HEK293T (cell line): ENCODE measurements at regions not wholly inside any gene's neighbourhood (a gene's known extent, or its start where the extent isn't known, plus 50 kb on each side); places are given as distances from the start of the nearest gene placed in this dataset.

Experiments used
- CTCF ChIA-PET: fragments of 350-600 bp; formaldehyde crosslinking; extraction: SDS; loops from one replicate; lab custom pipeline; 2021; ENCODE audit warnings: antibody characterized with exemption, inconsistent platforms; lab: Yijun Ruan, JAX
- POLR2A ChIA-PET: fragments of 350-600 bp; formaldehyde crosslinking; extraction: SDS; loops from one replicate; lab custom pipeline; 2020; ENCODE audit warnings: antibody characterized with exemption, inconsistent platforms; lab: Yijun Ruan, JAX
- DNase-seq: peaks from one replicate; pipeline ENCODE4 v3.0.0; 2012; ENCODE audit warnings: mixed read lengths; ENCODE audit errors: extremely low spot score
- ARNT ChIP-seq: fragments of 450-650 bp; IDR thresholded peaks from 2 replicates; pipeline ENCODE4 v1.6.1; 2017; ENCODE audit warnings: mild to moderate bottlenecking
- BHLHE40 ChIP-seq: fragments of 450-650 bp; IDR thresholded peaks from 2 replicates; pipeline ENCODE4 v1.6.1; 2016; ENCODE audit warnings: mild to moderate bottlenecking, moderate library complexity, borderline replicate concordance
- CTBP1 ChIP-seq: fragments of 450-650 bp; IDR thresholded peaks from 2 replicates; pipeline ENCODE4 v1.6.1; 2016; ENCODE audit warnings: borderline replicate concordance
- ELF4 ChIP-seq: fragments of 450-650 bp; IDR thresholded peaks from 2 replicates; pipeline ENCODE4 v1.6.1; 2017; ENCODE audit warnings: antibody characterized with exemption
- FOXA1 ChIP-seq: fragments of 450-650 bp; IDR thresholded peaks from 2 replicates; pipeline ENCODE4 v1.6.1; 2016; ENCODE audit warnings: mild to moderate bottlenecking
- FOXK2 ChIP-seq: fragments of 450-650 bp; IDR thresholded peaks from 2 replicates; pipeline ENCODE4 v1.6.1; 2016; ENCODE audit warnings: mild to moderate bottlenecking
- FOXM1 ChIP-seq: fragments of 450-650 bp; IDR thresholded peaks from 2 replicates; pipeline ENCODE4 v1.6.1; 2017; ENCODE audit warnings: mild to moderate bottlenecking, borderline replicate concordance
- HDGF ChIP-seq: fragments of 450-650 bp; IDR thresholded peaks from 2 replicates; pipeline ENCODE4 v1.6.1; 2017; ENCODE audit warnings: antibody characterized with exemption, borderline replicate concordance
- L3MBTL2 ChIP-seq: fragments of 450-650 bp; conservative IDR thresholded peaks from 2 replicates; pipeline ENCODE4 v1.6.1; 2016; ENCODE audit warnings: mild to moderate bottlenecking
- LEF1 ChIP-seq: fragments of 450-650 bp; IDR thresholded peaks from 2 replicates; pipeline ENCODE4 v1.6.1; 2017; ENCODE audit warnings: mild to moderate bottlenecking, borderline replicate concordance
- NFRKB ChIP-seq: fragments of 450-650 bp; IDR thresholded peaks from 2 replicates; pipeline ENCODE4 v1.6.1; 2016; ENCODE audit warnings: mild to moderate bottlenecking, moderate library complexity
- SP1 ChIP-seq: fragments of 450-650 bp; IDR thresholded peaks from 2 replicates; pipeline ENCODE4 v1.6.1; 2017
- SUZ12 ChIP-seq: fragments of 450-650 bp; IDR thresholded peaks from 2 replicates; pipeline ENCODE4 v1.6.1; 2016; ENCODE audit warnings: mild to moderate bottlenecking
- TARDBP ChIP-seq: fragments of 450-650 bp; IDR thresholded peaks from 2 replicates; pipeline ENCODE4 v1.6.1; 2016
- ZNF384 ChIP-seq: fragments of 450-650 bp; IDR thresholded peaks from 2 replicates; pipeline ENCODE4 v1.6.1; 2016
- TF ChIP-seq, protein P1 (sequence below): fragments of 450-650 bp; IDR thresholded peaks from 2 replicates; pipeline ENCODE4 v1.6.1; 2016

DNA sequence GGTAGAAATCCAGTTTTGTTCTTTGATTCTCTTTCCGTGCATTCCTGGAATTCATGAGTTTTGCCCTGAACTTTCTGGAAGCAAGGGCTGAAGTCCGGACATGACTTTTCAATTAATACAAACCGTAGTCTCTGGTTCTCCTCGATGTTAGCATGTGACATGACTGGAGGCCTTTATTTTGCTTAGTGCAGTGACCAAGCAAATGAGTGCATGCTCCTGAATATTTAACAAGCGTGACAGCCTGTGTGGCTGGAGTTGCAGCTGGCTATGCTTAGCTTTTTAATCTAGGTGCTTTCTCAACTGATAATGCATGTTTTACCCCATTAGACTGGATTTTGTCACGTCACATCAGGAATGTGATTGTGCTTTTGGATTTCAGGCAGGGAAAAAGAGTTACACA lies 302.1 kb downstream of the MAP2K6 start:
- no peak for TF ChIP-seq TARDBP
- no peak for TF ChIP-seq SP1
- no peak for TF ChIP-seq CTBP1
- TF ChIP-seq L3MBTL2 = no peak
- no peak for TF ChIP-seq FOXM1
- TF ChIP-seq FOXA1 = no peak
- TF ChIP-seq ELF4 = no peak
- TF ChIP-seq BHLHE40 = no peak
- DNase-seq = no peak
- CTCF ChIA-PET = no interaction called here
- POLR2A ChIA-PET = no interaction called here

DNA sequence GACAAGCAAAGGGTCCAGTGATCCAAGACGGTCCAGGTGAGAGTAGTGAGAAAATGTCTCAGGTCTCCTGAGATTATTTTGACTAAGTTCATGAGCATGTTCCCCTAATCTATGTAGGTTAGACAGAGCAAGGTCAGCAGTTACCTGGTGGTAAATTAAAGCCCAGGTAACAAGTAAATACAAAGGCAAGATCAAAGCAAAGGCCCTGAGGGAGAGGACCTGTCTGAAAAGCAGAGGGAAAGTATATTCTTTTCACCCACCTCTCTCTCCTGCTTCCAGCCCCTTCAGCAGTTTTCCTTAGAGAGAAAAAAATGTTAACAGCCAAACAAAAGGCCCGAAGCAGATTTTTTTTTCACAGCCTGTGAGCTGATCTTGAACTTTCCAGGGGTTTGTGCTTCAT lies 302.7 kb downstream of the MAP2K6 start:
- DNase-seq = no peak
- no peak for TF ChIP-seq HDGF
- TF ChIP-seq ARNT = no peak
- TF ChIP-seq CTBP1 = no peak
- no peak for TF ChIP-seq NFRKB
- TF ChIP-seq FOXK2 = no peak
- TF ChIP-seq LEF1 = no peak
- TF ChIP-seq, protein P1, sequence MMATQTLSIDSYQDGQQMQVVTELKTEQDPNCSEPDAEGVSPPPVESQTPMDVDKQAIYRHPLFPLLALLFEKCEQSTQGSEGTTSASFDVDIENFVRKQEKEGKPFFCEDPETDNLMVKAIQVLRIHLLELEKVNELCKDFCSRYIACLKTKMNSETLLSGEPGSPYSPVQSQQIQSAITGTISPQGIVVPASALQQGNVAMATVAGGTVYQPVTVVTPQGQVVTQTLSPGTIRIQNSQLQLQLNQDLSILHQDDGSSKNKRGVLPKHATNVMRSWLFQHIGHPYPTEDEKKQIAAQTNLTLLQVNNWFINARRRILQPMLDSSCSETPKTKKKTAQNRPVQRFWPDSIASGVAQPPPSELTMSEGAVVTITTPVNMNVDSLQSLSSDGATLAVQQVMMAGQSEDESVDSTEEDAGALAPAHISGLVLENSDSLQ = no peak
- TF ChIP-seq BHLHE40 = no peak
- TF ChIP-seq ZNF384 = no peak
- no peak for TF ChIP-seq ELF4
- TF ChIP-seq FOXM1 = no peak
- no peak for TF ChIP-seq FOXA1
- TF ChIP-seq TARDBP = no peak
- TF ChIP-seq SUZ12 = no peak
- no peak for TF ChIP-seq SP1
- TF ChIP-seq L3MBTL2 = no peak
- ChIA-PET CTCF (no interaction called here), POLR2A (no interaction called here)

DNA sequence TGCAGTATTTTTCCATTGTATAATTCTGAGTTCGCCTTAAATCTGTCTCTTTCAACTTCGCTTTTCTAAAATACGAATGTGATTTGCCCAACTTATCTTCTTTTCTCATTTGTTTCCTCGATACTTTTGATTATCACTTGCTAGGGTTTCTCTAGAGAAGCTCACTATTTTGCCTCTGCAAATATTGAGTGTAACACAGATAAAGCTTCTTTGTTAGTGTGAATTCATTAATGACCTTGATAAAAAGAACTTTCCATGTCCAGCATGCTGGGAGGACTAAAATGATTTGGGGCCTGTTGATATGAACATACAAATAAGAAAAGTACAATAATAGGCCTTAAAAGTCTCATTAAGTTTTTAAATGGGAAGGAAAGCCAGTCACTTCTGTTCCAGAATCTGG lies 303.3 kb downstream of the MAP2K6 start:
- CTCF ChIA-PET = no interaction called here
- no peak for DNase-seq
- POLR2A ChIA-PET = no interaction called here
- no peak for TF ChIP-seq LEF1
- TF ChIP-seq TARDBP = no peak
- no peak for TF ChIP-seq SUZ12

DNA sequence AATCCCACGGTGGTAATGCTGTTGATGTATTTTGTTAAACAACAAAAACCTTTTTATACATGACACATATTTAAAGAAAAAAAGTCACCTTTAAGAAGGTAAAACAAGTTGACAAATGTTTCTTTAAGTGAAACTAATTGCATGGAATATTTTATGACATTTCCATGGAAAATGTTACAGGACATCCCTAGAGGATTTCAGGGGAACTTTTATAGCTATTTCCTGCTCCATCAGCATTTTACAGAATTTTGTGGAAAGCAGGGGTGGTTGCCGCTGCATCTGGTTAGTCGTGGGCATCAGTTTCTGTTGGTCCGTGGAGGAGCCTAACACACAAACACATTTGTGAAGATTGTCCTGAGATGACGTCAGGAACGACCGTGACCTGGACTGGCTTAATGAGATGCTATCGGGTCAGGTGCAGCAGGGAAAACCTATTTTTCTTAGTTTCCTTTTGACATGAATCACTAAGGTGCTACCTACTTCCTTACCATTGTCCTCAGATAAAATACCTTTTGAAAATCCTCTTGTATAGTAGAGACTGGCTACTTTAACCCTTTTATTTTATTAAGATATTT lies 305.1 kb downstream of the MAP2K6 start:
- TF ChIP-seq TARDBP = no peak
- TF ChIP-seq CTBP1 = no peak
- TF ChIP-seq, protein P1 = no peak
- no peak for TF ChIP-seq FOXA1
- no peak for TF ChIP-seq FOXK2
- no peak for TF ChIP-seq HDGF
- no peak for TF ChIP-seq ZNF384
- no peak for TF ChIP-seq NFRKB
- no peak for TF ChIP-seq FOXM1
- no peak for TF ChIP-seq ARNT
- no peak for TF ChIP-seq SP1
- no peak for TF ChIP-seq SUZ12
- TF ChIP-seq L3MBTL2 = no peak
- POLR2A ChIA-PET = no interaction called here
- CTCF ChIA-PET = no interaction called here
- DNase-seq = no peak

DNA sequence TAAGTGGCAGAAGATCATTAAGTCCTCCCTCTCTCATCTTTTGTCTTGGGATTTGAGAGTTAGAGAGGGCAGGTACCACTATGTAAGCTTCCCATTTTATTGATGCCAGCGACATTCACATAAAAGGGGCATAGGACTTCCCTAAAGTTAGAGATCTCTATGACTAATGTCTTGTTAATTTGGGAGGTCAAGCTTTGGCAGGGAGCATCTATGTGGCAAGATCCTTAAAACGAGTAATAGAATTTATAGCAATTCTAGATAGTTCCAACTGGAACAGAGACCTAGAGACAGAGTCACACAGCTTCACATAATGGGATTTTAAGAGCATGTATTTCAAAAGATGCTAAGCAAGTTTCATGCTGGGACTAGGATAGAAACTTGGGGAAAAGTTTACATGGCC lies 308.0 kb downstream of the MAP2K6 start:
- POLR2A ChIA-PET = no interaction called here
- DNase-seq = no peak
- CTCF ChIA-PET = interaction anchor here (0.6 kb wide), 1 partner anchor 388 kb away, joined by 3 read pairs; no protein-coding TSS in a partner anchor
- TF ChIP-seq FOXK2 (no peak), BHLHE40 (no peak), L3MBTL2 (no peak), HDGF (no peak), FOXA1 (no peak), FOXM1 (no peak)

DNA sequence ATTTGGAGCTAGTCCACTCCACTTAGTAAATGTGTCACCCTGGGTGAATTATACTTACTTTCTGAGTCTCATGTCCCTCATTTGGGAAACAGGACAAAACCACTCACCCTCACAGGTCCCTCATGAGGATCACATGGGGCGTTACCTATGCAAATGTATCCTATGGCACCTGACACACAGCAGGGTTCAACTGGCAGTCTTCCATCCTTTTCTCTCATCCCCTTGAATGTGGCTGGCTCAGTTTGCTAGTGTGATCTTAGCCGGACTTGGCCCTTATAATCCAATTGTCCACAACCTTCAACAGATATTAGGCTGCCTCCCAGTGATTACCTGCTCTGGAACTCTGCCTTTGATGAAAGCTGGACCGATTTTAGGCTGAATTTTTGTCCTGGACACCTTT lies 308.8 kb downstream of the MAP2K6 start:
- POLR2A ChIA-PET = no interaction called here

DNA sequence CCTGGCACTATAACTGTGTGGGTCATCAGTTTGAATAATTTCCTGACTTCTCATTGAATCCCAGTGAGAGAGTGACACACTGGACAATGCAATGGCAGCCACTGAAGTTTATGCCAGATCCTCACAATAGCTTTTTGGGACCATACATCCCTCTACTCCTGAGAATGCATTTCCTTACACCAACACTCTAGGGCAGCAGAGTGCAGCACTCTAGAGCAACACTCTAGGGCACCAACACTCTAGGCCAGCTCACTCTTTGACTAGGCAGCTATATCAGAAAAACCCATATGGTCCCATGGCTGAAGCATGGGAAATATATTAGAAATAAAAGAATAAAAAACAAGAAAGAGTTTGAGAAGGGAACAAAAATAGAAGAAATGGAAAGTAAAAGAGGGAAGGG lies 309.2 kb downstream of the MAP2K6 start:
- ChIA-PET POLR2A (no interaction called here), CTCF (interaction anchor here (0.6 kb wide), 1 partner anchor 856 kb away, joined by 3 read pairs; no protein-coding TSS in a partner anchor)
- TF ChIP-seq LEF1 (no peak), FOXA1 (no peak), L3MBTL2 (no peak), FOXK2 (no peak), ARNT (no peak), SP1 (no peak), SUZ12 (no peak), ELF4 (no peak), TARDBP (no peak), CTBP1 (no peak), NFRKB (no peak), HDGF (no peak), ZNF384 (no peak)
- TF ChIP-seq, protein P1 = no peak
- no peak for DNase-seq

More for the DNA sequence above, 308.8 kb downstream of the MAP2K6 start:
- TF ChIP-seq ARNT (no peak), L3MBTL2 (no peak), CTBP1 (no peak), ELF4 (no peak), ZNF384 (no peak), LEF1 (no peak)
- no peak for DNase-seq
- CTCF ChIA-PET = interaction anchor here (0.6 kb wide), 1 partner anchor 856 kb away, joined by 3 read pairs; no protein-coding TSS in a partner anchor
